ENCODE measurements at regions not wholly inside any gene's neighbourhood (a gene's known extent, or its start where the extent isn't known, plus 50 kb on each side); places are given as distances from the start of the nearest gene placed in this dataset.

DNA sequence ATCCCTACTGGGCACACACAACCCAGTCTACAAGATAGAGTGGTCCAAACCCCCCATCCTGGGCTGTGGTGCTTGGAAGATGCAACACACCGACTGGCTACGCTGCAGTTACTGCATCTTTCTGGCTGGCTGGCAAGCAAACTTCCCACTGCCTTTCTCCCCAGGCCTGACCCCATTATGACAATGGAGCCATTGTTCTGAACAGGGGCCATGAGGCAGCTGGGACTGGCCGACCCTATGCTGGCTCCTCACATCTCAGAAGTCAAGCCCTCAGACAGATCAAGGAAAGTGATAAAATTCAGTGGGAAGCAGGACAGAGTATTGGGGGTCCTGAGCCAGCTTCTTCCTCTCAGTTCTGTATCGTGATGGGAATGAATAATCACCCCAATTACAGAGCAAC, 364.1 kb upstream of the ASIC2 start:
- H3K36me3 Mint-ChIP-seq (ENCODE audit: low read depth, unreplicated experiment), result no peaks in the 10 kb centered on the region
- no peak overlapping the region for H3K4me3 Mint-ChIP-seq (ENCODE audit: unreplicated experiment)
- TF ChIP-seq, protein P1, sequence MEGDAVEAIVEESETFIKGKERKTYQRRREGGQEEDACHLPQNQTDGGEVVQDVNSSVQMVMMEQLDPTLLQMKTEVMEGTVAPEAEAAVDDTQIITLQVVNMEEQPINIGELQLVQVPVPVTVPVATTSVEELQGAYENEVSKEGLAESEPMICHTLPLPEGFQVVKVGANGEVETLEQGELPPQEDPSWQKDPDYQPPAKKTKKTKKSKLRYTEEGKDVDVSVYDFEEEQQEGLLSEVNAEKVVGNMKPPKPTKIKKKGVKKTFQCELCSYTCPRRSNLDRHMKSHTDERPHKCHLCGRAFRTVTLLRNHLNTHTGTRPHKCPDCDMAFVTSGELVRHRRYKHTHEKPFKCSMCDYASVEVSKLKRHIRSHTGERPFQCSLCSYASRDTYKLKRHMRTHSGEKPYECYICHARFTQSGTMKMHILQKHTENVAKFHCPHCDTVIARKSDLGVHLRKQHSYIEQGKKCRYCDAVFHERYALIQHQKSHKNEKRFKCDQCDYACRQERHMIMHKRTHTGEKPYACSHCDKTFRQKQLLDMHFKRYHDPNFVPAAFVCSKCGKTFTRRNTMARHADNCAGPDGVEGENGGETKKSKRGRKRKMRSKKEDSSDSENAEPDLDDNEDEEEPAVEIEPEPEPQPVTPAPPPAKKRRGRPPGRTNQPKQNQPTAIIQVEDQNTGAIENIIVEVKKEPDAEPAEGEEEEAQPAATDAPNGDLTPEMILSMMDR (IDR thresholded peaks at IDR 0.05; ENCODE audit: unreplicated experiment), result no peak
- no peaks in the 10 kb centered on the region for H3K9me3 Mint-ChIP-seq (ENCODE audit: unreplicated experiment)
- H3K27me3 Mint-ChIP-seq (ENCODE audit: unreplicated experiment), result peaks cover 4% of the 10 kb centered on the region
- H3K4me1 Mint-ChIP-seq (ENCODE audit: unreplicated experiment), result peaks cover 3% of the 10 kb centered on the region
- H3K27ac Mint-ChIP-seq (ENCODE audit: unreplicated experiment), result no peak overlapping the region
- no peak for DNase-seq (ENCODE audit: low spot score)

DNA sequence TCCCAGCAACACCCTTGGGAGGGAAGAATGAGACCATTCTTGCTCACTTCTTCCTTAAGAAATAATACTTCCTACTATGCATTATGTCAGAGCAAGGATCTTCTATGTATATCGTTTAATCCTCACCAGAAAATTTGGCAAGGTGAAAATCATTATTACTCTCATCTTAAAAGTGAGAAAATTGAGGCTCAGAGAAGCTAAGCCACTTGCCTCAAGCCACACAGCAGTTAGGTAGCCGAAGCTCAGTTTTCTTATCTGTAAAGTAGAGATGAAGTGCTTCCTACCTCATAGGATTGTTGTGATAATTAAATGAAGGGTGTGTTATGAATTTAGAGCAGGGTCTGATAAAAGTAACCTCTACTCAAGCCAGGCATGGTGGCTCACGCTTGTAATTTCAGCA, 368.9 kb upstream of the ASIC2 start:
- Mint-ChIP-seq H3K4me3 (ENCODE audit: unreplicated experiment) (no peak overlapping the region), H3K27ac (ENCODE audit: unreplicated experiment) (no peak overlapping the region), H3K4me1 (ENCODE audit: unreplicated experiment) (no peaks in the 10 kb centered on the region), H3K9me3 (ENCODE audit: unreplicated experiment) (no peaks in the 10 kb centered on the region), H3K27me3 (ENCODE audit: unreplicated experiment) (peaks cover 3% of the 10 kb centered on the region), H3K36me3 (ENCODE audit: low read depth, unreplicated experiment) (no peaks in the 10 kb centered on the region)
- no peak for DNase-seq (ENCODE audit: low spot score)
- TF ChIP-seq, protein P1 (IDR thresholded peaks at IDR 0.05; ENCODE audit: unreplicated experiment), result no peak

DNA sequence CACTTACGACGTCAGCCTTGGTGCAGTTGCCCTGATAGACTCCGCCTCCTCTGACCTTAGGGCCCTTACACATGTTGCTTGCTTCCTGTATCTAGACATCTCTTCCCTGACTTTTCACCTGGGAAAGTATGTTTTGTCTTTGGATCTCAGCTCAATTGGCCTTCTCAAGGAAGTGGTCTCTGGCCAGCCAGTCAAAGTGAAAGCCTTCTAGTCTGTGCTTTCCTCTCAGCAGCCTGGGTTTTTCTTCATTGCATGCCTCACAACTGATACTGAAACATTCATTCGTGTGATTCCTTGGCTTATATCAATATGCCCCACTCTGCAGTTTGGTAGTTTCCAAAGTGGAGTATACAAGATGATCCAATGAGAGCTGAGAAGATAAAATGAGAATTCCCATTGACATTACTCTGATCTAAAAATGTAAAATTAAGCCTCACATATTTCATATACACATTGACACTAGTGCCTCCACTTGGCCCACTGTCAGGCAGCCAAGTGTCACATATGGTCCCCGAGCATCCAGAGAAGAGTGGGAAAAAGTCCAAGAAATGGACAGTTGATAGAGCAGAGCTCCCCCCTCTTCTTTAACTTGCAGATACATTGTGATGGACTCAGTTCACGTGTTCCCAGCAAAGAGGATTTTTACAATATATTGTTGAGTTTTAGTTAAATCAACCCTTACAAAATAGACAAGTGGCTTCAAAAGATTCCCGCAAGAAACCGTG, 371.2 kb upstream of the ASIC2 start:
- Mint-ChIP-seq H3K27me3 (ENCODE audit: unreplicated experiment) (peaks cover 3% of the 10 kb centered on the region), H3K36me3 (ENCODE audit: low read depth, unreplicated experiment) (no peaks in the 10 kb centered on the region), H3K4me1 (ENCODE audit: unreplicated experiment) (no peaks in the 10 kb centered on the region), H3K27ac (ENCODE audit: unreplicated experiment) (no peak overlapping the region), H3K4me3 (ENCODE audit: unreplicated experiment) (no peak overlapping the region), H3K9me3 (ENCODE audit: unreplicated experiment) (no peaks in the 10 kb centered on the region)
- TF ChIP-seq, protein P1 (IDR thresholded peaks at IDR 0.05; ENCODE audit: unreplicated experiment), result no peak
- DNase-seq (ENCODE audit: low spot score), result no peak

DNA sequence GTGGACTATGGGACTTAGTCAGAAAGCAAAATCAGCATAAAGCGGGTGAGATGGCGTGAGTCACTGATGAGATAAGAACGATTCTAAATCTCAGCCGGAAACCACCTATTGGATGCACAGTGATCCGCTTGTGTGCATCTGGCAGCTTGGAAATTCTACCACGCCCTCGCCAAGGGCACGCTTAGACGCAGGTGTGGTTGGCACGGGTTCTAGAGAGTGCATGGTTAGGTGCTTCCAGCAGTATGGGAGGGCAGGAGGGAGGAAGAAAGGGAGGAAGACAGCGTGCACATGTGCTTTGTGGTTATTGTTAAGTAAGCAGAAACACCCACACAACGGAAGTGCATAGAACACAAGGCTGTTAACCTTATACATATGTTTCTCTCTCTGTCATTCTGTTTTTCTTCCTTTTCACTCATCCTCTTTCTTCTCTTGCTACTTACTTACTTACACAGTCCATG, 374.0 kb upstream of the ASIC2 start:
- no peaks in the 10 kb centered on the region for H3K27me3 Mint-ChIP-seq (ENCODE audit: unreplicated experiment)
- no peaks in the 10 kb centered on the region for H3K9me3 Mint-ChIP-seq (ENCODE audit: unreplicated experiment)

DNA sequence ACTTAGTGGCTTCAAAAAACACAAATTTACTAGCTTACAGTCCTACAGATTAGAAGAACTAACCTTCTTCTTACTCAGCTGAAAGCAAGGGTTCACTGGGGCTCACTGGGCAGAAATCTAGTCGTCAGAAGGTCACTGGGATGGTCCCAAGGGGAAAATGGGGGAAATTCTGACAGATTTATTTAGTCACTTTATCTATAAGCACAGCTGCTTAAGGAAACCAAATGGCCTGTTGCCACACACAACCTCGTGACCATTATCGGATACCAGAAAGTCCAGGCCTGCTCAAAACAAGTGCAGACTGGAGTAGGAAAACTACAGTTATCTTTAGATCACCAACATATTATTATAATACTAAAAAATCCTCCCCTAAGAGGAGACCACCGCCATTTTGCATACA, 374.6 kb upstream of the ASIC2 start:
- H3K4me1 Mint-ChIP-seq (ENCODE audit: unreplicated experiment), result no peaks in the 10 kb centered on the region
- no peaks in the 10 kb centered on the region for H3K9me3 Mint-ChIP-seq (ENCODE audit: unreplicated experiment)
- no peak for DNase-seq (ENCODE audit: low spot score)
- H3K27me3 Mint-ChIP-seq (ENCODE audit: unreplicated experiment), result no peaks in the 10 kb centered on the region
- H3K4me3 Mint-ChIP-seq (ENCODE audit: unreplicated experiment), result no peak overlapping the region
- no peaks in the 10 kb centered on the region for H3K36me3 Mint-ChIP-seq (ENCODE audit: low read depth, unreplicated experiment)
- no peak overlapping the region for H3K27ac Mint-ChIP-seq (ENCODE audit: unreplicated experiment)
- TF ChIP-seq, protein P1 (IDR thresholded peaks at IDR 0.05; ENCODE audit: unreplicated experiment), result no peak

More for the DNA sequence above, 374.0 kb upstream of the ASIC2 start:
- no peak for DNase-seq (ENCODE audit: low spot score)
- Mint-ChIP-seq H3K4me1 (ENCODE audit: unreplicated experiment) (no peaks in the 10 kb centered on the region), H3K27ac (ENCODE audit: unreplicated experiment) (no peak overlapping the region), H3K4me3 (ENCODE audit: unreplicated experiment) (no peak overlapping the region), H3K36me3 (ENCODE audit: low read depth, unreplicated experiment) (no peaks in the 10 kb centered on the region)
- TF ChIP-seq, protein P1 (IDR thresholded peaks at IDR 0.05; ENCODE audit: unreplicated experiment), result no peak
